ENCODE measurements at regions not wholly inside any gene's neighbourhood (a gene's known extent, or its start where the extent isn't known, plus 50 kb on each side); places are given as distances from the start of the nearest gene placed in this dataset.

DNA sequence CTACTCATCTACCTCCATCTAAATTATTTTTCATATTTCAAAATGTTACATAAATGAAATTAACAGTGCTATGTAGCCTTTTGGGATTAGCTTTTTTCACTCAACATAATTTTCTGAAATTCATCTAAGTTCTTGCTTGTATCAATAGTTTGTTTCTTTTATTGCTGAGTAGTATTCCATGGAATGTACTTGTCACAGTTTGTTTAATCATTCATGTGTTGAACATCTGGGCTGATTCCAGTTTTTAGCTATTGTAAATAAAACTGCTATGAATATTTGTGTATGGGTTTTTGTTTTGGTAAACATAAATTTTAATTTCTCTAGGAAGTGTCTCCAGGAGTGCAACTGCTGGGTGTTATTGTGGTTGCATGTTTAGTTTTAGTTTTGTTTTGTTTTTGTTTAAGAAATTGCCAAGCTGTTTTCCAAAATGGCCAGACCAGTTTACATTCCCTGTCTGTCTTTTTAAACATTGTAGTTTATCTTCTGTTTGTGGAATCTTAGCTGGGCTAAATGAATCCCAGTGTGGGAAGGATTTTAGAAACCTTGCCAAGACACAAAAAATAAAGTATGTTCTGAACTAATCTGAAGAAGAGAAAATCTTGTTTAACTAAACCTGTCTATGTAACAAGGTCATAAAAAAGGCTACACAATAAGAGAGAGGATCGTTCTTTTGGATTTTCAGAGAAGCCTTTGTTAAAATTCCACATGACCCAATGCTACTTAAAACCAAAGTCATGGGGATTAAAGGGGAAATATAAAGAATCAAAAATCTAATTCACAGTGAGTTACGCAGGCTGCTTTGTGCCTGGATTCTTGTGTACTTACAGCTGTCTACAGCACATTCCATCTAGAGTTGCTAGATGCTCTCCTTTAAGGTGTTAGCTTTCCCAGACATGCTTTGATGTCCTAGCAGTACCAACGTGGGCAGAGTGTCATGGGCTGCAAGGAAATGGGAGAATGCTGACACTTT is 129.2 kb upstream of the SUCLG2 start:
- TF ChIP-seq, protein P1, sequence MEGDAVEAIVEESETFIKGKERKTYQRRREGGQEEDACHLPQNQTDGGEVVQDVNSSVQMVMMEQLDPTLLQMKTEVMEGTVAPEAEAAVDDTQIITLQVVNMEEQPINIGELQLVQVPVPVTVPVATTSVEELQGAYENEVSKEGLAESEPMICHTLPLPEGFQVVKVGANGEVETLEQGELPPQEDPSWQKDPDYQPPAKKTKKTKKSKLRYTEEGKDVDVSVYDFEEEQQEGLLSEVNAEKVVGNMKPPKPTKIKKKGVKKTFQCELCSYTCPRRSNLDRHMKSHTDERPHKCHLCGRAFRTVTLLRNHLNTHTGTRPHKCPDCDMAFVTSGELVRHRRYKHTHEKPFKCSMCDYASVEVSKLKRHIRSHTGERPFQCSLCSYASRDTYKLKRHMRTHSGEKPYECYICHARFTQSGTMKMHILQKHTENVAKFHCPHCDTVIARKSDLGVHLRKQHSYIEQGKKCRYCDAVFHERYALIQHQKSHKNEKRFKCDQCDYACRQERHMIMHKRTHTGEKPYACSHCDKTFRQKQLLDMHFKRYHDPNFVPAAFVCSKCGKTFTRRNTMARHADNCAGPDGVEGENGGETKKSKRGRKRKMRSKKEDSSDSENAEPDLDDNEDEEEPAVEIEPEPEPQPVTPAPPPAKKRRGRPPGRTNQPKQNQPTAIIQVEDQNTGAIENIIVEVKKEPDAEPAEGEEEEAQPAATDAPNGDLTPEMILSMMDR (conservative IDR thresholded peaks at IDR 0.05; ENCODE audit: low read length), result no peak
- TF ChIP-seq EZH2phosphoT487 (IDR thresholded peaks at IDR 0.05; ENCODE audit: borderline replicate concordance), result no peak
